Thymus (tissue), 11 donors: ENCODE measurements at regions not wholly inside any gene's neighbourhood (a gene's known extent, or its start where the extent isn't known, plus 50 kb on each side); places are given as distances from the start of the nearest gene placed in this dataset.
A peak's percentile ranks its signal among the peaks of the same experiment; 100 is the strongest.

ENCODE experiments used
- DNase-seq, 9 donors: peaks; one replicate each; pipeline ENCODE4 v3.0.0-alpha.2; 2013; ENCODE audit warnings: low spot score in 9 of 9, low read depth in 6 of 9, missing footprints in 1 of 9
- H3K27ac ChIP-seq, 2 donors: one replicate each; pipeline ENCODE4 v1.5.1; 2013; ENCODE audit warnings: control low read depth in 1 of 2, low read depth in 1 of 2, low read length in 1 of 2, mild to moderate bottlenecking in 1 of 2, moderate library complexity in 1 of 2
- H3K27me3 ChIP-seq, 2 donors: one replicate each; pipeline ENCODE4 v1.5.1; 2013; ENCODE audit warnings: low read length in 1 of 2; ENCODE audit not compliant: control insufficient read depth in 2 of 2, insufficient read depth in 1 of 2
- H3K36me3 ChIP-seq, 2 donors: one replicate each; pipeline ENCODE4 v1.5.1; 2013; ENCODE audit warnings: low read length in 1 of 2, mild to moderate bottlenecking in 1 of 2, moderate library complexity in 1 of 2; ENCODE audit not compliant: control insufficient read depth in 2 of 2, insufficient read depth in 2 of 2
- H3K4me1 ChIP-seq, 2 donors: one replicate each; pipeline ENCODE4 v1.5.1; 2013; ENCODE audit warnings: low read length in 2 of 2; ENCODE audit not compliant: control insufficient read depth in 2 of 2, insufficient read depth in 2 of 2
- H3K4me3 ChIP-seq, 2 donors: one replicate each; pipeline ENCODE4 v1.5.1; 2013; ENCODE audit warnings: low read length in 2 of 2, control low read depth in 1 of 2, mild to moderate bottlenecking in 1 of 2
- H3K9me3 ChIP-seq, 2 donors: one replicate each; pipeline ENCODE4 v1.5.1; 2013; ENCODE audit warnings: low read length in 1 of 2, mild to moderate bottlenecking in 1 of 2; ENCODE audit not compliant: control insufficient read depth in 2 of 2, insufficient read depth in 1 of 2
- WGBS: extraction: QIAGEN DNeasy Blood & Tissue Kit; methylation state at CpG from one replicate; pipeline ENCODE4 v1.1.7; 2013; 5-methylcytosine and 5-hydroxymethylcytosine counted together
- donor health status: healthy.

DNA sequence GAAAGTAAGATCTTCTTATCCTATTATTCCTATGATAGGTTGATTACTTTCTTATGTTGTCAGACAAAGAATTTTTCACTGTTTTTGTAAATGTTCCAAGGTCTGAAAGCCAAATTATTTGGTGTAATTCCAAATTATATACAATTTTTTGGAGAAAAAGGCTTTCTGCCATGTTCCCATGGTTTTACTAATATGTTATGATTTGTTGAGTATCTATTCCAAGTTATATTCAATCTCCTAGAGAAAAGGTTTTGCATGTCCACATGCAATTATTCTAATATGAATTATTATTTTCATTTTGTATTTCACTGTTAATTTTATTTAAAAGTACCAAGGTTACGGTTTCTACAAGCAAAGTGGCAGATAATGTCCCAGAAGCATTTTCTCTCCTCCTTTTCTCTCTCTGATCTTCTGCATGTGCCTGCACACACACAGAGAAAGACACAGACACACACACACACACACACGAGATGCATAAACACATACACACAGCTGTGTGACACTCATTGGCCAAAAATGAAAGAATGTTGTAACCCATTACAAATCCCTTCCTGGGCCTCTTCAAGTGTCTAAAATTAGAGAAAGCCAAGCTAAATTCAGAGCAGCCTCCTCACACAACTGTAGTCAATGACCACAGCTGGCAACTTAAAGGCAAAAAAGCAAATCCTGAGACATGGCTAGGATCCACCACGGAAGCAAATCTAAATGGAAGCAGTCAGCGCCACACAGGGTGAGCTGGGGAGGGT is 621.0 kb downstream of the EFNB2 start:
- H3K4me3 ChIP-seq: no peak overlapping the region
- 92% methylated on average over 4 of the region's 4 CpGs for WGBS
- peaks cover 0 to 15% of the 10 kb centered on the region in 2 donors for H3K27me3 ChIP-seq
- H3K36me3 ChIP-seq: no peaks in the 10 kb centered on the region
- H3K4me1 ChIP-seq: peaks cover 0 to 5% of the 10 kb centered on the region in 2 donors
- no peak overlapping the region for H3K27ac ChIP-seq
- no peaks in the 10 kb centered on the region for H3K9me3 ChIP-seq
- no peak for DNase-seq

DNA sequence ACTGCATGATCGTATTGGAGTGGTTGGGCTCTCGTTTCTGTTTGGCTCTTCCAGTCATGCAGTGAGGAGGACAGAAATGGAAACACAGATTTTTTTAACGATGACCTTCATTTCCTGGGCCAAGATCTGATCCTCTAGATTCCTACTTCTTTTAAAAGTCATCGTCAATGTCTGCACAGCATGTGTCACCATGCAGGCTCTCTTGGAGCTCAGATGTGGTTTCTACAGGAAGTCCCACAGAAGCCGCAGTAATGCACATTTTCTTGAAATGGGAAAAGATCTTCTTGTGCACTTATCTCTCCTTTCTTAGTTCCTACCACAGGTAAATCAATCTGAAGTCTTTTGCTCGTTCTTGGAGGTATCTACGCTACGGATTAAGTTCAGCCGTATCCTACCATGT is 626.9 kb downstream of the EFNB2 start:
- no peak overlapping the region for H3K27ac ChIP-seq

DNA sequence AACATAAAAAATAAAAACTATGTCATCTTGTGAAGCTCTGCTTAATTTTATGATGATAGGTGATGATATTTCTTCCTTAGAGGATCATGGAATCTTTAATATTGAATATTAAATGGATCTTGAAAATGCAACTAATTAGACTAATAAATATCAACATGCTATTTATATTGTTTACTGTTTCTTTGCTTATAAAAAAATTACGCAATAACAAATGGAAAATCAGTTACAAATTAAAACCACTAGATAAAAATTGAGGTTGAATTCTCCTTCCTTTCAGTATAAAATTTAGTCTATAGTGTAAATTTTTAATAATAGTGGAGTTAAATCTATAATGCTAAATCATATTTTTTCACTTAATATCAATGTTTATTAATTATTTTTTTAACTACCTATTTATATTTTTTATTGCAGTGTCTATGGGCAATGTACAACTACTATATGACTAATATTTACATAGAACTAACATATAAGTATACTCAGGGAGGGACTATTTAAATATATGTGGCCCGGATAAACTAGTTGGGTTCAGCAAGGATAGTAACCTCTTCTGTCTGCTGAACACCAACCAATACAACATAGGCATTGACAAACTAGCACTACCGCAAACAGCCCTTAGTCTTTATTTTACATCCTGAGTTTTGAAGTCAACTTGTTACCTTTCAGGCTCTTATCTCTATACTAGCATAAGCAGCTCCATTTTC is 628.0 kb downstream of the EFNB2 start:
- WGBS: 97% methylated on average over 3 of the region's 3 CpGs

More for the DNA sequence above, 626.9 kb downstream of the EFNB2 start:
- Histone ChIP-seq H3K4me1 (peaks cover 5 to 12% of the 10 kb centered on the region in 2 donors), H3K9me3 (no peaks in the 10 kb centered on the region), H3K27me3 (peaks cover 0 to 15% of the 10 kb centered on the region in 2 donors), H3K4me3 (no peak overlapping the region), H3K36me3 (no peaks in the 10 kb centered on the region)
- peak; percentile 37 to 91 (median 57) for DNase-seq
- 5% methylated on average over 9 of the region's 9 CpGs for WGBS

DNA sequence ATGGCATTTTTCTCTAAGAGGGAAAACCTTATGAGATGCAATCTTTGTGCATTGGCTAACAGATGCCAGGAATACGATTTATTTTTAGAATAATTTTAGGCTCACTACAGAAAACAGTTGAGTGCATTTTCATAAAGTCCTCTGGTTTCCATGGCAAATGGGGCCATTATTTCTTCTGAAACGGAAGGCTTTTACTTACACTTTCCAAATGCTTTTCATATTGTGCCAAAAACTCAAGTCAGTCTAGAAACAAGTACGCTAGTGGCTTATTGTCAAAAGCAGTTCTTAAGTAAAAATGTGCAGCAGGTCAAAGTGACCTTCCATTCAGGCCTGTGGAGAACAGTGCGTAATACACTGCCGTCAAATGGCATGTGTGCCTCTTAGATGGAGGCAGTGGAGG is 628.7 kb downstream of the EFNB2 start:
- no peaks in the 10 kb centered on the region for H3K36me3 ChIP-seq
- peaks cover 5 to 12% of the 10 kb centered on the region in 2 donors for H3K4me1 ChIP-seq
- DNase-seq: no peak
- no peak overlapping the region for H3K27ac ChIP-seq
- H3K4me3 ChIP-seq: no peak overlapping the region
- H3K27me3 ChIP-seq: peaks cover 0 to 15% of the 10 kb centered on the region in 2 donors
- 96% methylated on average over 5 of the region's 5 CpGs for WGBS
- no peaks in the 10 kb centered on the region for H3K9me3 ChIP-seq

More for the DNA sequence above, 628.0 kb downstream of the EFNB2 start:
- DNase-seq: peak in 1 of 9 donors; percentile 23
- no peaks in the 10 kb centered on the region for H3K9me3 ChIP-seq
- no peak overlapping the region for H3K4me3 ChIP-seq
- no peak overlapping the region for H3K27ac ChIP-seq
- H3K36me3 ChIP-seq: no peaks in the 10 kb centered on the region
- peaks cover 5 to 12% of the 10 kb centered on the region in 2 donors for H3K4me1 ChIP-seq
- H3K27me3 ChIP-seq: peaks cover 0 to 15% of the 10 kb centered on the region in 2 donors

DNA sequence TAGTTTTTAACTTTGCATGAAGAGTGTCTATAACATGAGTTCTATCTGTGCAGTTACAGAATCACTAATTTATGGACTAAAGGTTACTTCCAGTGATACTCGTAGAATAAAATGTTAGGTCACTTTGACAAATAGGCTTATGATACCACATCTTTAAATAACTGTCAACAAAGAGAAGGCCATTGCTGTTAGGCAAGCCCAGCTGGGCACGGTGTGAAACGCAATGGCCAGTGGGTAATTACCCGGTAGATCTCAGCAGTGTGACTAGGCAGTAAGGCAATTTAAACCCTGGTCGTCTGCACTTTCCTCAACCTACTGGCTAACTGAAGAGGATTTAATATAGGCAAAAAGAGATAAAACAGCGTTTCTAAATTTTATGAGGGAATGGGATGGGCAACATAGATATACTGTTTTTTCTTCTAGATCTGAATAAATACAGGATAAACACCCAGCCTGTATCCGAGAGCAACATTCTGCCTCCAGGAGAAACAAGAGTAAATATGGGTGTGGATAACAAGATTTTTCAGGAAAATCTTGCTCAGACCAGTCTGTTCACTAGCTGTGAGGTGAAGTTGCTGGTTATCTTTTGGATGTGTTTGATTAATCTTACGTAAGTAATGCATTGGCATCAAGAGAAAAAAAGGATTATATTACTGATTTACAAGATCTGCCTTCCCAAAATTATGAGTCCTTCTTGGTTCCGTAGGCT is 631.3 kb downstream of the EFNB2 start:
- Histone ChIP-seq H3K27ac (no peak overlapping the region), H3K36me3 (no peaks in the 10 kb centered on the region), H3K9me3 (no peaks in the 10 kb centered on the region), H3K4me1 (peaks cover 5 to 12% of the 10 kb centered on the region in 2 donors), H3K27me3 (no peaks in the 10 kb centered on the region), H3K4me3 (no peak overlapping the region)
- no peak for DNase-seq
- WGBS: 94% methylated on average over 9 of the region's 9 CpGs

DNA sequence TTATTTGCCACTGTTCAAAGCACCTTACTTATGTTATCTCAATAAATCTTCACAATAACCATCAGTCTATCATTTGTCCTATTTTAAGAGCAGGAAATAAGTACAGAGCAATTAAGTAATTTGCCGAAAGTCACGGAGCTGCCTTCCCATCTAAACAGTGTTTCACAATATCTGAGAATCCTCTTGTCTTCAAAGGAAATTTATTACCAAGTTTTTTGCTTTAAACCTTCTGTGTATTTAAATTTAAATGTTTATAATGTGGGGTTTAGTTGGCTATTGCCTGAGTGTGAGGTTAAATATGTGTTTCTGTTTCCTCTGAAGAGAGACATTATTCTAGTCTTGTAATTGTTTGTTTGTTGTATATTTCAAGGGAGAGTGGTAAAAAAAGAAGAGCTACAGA is 633.1 kb downstream of the EFNB2 start:
- Histone ChIP-seq H3K9me3 (no peaks in the 10 kb centered on the region), H3K36me3 (no peaks in the 10 kb centered on the region), H3K27me3 (no peaks in the 10 kb centered on the region), H3K4me1 (no peaks in the 10 kb centered on the region), H3K27ac (no peak overlapping the region), H3K4me3 (no peak overlapping the region)
- WGBS: 97% methylated on average over 2 of the region's 2 CpGs
- no peak for DNase-seq

DNA sequence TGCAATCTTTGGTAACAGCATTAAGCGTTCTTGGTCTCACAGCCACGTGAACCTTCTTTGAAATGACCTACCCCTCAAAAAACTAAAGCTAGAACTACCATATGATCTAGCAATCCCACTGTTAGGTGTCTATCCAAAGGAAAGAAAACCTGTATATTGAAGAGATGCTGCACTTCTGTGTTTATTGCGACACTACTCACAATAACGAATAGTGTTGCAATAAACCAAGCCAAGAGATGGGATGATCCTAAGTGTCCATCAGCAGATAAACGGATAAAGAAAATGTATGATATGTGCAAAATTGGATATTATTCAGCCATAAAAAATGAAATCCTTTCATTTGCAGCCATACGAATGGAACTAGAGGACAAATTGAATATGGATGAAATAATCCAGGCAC is 637.9 kb downstream of the EFNB2 start:
- Histone ChIP-seq H3K36me3 (no peaks in the 10 kb centered on the region), H3K4me1 (no peaks in the 10 kb centered on the region), H3K9me3 (no peaks in the 10 kb centered on the region), H3K4me3 (no peak overlapping the region), H3K27me3 (no peaks in the 10 kb centered on the region), H3K27ac (no peak overlapping the region)
- 94% methylated on average over 6 of the region's 6 CpGs for WGBS
- no peak for DNase-seq

DNA sequence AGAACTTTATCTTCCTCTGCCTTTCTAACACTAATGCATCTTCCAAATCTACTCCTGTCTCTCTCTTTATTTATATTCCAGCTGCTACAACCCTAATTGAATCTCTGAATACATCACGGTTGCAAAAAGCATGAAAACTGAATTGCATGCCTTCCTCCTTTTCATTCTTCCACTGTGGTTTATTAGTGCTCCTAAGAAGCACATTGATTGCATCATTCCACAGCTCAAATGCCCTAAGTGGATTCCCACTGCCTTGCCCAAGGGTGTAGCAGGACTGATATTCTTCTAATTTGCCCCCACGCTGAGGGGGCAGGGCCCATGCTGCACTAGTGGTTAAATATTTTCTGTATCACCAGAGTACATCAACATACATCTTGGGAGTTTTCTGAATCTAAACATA is 640.8 kb downstream of the EFNB2 start:
- no peaks in the 10 kb centered on the region for H3K4me1 ChIP-seq
- no peaks in the 10 kb centered on the region for H3K27me3 ChIP-seq
- H3K4me3 ChIP-seq: no peak overlapping the region
- WGBS: 90% methylated on average over 2 of the region's 2 CpGs
- H3K9me3 ChIP-seq: no peaks in the 10 kb centered on the region
- no peak overlapping the region for H3K27ac ChIP-seq
- no peaks in the 10 kb centered on the region for H3K36me3 ChIP-seq
- DNase-seq: no peak

DNA sequence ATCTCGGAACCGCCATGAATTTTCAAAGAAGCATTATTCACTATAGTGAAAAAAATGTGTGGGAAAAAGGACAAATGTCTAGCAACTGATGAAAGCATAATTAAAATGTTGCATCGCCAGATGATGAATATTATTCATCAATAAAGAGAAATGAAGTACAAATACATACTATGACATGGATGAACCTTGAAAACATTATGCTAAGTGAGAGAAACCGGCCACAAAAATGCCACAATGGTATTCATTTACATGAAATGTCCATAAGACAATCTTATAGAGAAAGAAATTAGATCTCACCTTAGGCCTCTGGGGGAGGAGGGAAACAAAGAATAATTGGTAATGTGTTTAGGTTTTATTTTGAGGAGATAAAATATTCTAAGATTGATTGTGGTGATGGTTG is 645.0 kb downstream of the EFNB2 start:
- Histone ChIP-seq H3K4me1 (no peaks in the 10 kb centered on the region), H3K9me3 (no peaks in the 10 kb centered on the region), H3K4me3 (no peak overlapping the region), H3K27ac (no peak overlapping the region), H3K27me3 (no peaks in the 10 kb centered on the region), H3K36me3 (no peaks in the 10 kb centered on the region)
- 85% methylated on average over 4 of the region's 4 CpGs for WGBS
- DNase-seq: no peak
